Activated CD4-positive, alpha-beta T cell treated with anti-CD3 and anti-CD28 coated beads, Interleukin-2, amount 50 U/mL, for 16 hours (primary cell): ENCODE measurements at regions not wholly inside any gene's neighbourhood (a gene's known extent, or its start where the extent isn't known, plus 50 kb on each side); places are given as distances from the start of the nearest gene placed in this dataset.

Experiments used
- DNase-seq: peaks from one replicate; pipeline ENCODE4 v3.0.0-alpha.2; 2020

DNA sequence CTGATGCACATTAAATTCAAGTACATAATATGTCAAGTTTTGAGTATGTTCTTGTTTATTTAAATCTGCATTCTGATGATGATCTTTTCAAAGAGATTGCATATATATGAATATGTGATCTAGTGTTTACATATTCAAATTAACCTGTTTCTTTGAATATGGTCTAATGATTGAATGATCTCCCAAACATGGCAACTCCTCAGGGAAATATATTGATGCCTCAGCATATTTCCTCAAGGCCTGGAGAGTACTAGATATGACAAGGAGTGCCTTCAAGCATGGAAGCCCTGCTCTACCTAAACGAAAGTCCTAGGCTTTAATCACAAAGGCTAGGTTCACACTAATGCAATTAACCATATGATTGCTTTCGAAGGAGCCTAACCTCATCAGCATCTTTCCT lies 532.8 kb downstream of the ZIC1 start:
- DNase-seq = no peak

DNA sequence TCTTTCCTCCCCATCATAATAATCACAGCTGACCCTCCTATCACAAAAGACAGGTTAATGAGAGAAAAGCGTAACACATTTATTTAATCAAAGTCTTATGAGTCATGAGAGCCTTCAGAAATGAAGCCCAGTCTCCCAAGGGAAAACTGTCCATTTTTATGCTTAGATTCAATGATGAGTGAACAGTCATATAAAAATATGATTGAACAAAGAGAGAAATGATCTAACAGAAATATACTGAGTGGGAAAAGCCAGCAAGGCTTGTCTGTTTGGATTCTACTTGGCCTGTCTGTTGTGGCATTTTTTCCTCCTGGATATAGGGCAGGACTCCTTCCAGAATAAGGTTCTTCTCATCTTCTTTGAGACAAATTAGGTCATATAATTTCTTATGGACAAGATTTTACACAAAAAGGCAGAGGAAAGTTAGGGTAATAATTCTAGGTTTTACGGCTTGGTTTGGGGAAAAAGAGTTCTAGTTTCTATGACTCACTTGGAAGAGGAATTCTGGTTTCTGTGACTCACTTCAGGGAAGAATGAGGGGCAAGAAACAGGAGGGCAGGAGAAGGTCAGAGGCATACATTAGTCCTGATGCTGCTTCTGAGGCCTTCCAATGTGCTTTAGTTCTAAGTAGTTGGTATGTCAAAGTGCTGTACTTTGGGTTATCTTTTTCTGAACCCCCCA lies 534.2 kb downstream of the ZIC1 start:
- no peak for DNase-seq

DNA sequence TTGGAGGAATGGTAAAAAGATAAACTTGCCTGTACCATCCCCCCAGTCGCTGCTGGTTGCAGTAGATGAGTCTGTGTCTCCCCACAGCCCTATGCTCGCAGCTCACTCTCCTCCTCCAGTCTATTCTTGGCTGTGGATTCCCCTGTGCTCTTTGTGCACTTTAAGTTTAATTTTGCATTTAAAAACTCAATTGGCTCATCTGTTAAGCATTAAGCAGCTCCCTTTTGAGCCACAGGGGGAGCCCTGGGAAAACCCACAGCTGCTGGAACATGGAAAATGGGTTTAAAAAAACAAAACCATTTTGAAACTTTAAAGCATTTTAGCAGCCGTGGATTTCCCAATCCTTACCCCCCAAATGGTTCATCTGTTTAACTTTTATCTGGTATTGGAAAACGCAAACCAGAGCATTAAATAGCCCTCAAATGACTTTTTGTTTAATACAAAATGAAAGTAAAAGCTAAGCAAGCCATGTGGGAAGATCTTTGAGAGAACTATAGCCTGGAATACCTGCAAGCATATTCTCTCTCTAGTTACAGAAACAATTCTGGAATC lies 536.9 kb downstream of the ZIC1 start:
- no peak for DNase-seq

DNA sequence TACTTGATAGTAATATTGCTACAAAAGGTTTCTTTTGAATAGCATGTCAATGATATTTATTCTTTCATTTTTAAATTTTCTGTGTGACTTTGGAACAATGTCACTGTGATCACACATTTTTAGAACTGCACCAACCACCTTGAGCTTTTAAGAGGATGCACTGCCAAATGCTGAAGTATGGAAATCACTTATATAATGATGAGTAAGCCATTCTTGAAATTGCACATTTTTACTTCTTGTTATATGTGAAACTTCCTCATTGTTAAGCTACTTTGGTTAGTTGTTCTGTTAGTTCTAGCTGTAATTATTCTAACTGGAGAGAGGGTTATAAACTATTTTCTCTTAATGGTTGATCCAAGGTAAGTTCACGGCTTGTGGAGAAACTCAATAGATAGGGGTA lies 547.5 kb downstream of the ZIC1 start:
- no peak for DNase-seq

DNA sequence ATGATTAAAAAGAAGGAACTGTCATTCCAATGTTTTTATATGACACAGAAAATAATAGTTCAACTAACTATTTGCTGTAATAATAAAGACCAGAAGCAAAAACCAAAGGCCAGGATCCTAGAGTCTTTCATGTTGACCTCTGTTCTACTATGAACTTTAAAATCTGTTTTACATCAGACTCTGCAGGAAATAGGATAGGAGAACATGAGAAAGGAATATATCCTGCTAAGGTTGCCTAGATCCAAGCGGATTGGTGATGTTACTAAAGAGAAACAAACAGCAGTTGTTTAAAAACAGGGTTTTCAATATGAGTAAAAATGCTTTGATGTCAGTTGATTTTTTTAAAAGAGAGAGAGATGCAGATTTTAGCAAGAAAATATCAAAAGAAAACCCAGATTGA lies 549.6 kb downstream of the ZIC1 start:
- no peak for DNase-seq

DNA sequence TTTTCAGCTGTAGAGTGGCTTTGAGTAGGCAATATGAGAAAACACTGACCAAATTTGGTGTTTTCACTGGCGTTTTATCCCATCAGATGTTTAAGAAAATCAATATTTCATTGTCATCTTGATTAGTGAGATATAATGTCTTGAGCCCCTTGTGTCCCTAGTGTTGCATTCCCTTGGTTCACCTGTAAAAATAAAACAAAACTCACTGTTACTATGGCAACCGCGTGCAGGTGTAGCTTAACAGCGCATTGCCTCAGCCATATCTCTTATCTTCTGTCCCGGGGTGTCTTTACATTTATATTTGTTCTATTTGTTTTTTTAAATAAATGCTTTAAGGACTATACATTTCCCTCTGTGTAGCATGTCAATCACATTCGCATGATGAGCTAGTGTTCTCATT lies 551.6 kb downstream of the ZIC1 start:
- no peak for DNase-seq

DNA sequence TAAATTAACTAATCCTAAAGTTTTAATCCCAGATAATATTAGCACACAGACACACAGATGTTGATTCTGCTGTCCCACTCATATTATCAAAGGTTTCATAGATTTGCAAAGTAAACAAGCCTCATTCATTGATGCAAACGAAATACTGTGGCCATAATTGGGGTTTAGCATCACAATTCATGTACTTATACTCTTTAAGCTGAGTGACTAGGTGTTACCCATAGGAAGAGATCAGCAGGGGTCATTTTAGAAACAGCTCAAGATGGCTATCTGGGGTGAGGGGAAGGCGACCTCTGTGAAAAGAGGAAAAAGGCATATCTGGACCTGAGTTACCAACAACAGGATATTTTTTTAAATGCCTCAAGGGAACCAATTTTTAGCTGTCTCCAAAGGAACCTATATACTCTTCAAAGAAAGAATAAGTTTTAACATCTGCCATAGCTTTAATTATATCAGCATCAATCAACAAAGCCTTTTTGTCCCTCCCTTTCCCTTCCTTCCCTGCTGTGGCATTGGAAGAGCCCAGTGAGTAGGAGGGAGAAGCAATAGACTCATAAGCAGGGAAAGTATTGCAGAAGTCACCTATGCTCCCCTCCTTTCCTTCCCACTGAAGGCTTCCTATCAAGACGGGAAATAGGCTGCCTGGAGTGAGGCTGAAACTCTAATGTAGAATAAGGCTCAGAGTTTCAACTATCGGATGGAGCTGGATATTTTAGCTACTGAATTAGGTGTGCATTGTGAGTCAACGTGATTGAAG lies 553.4 kb downstream of the ZIC1 start:
- DNase-seq = no peak

DNA sequence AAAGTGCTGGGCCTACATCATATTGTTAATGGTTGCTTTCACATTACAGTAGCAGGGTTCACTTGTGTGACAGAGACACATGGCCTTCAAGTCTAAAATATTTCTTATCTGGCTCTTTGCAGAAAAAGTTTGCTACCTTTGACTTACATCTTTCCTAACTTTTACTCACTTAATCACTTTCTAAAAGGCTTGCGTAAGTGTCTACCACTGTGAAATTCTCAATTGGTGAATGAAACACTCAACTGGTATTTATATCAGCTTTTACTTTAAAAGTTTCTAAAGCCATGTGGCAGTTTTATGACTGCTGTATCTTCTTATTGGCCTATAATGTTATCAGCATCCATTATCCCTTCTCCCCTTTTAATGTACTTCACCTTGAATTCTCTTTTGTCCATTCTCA lies 554.5 kb downstream of the ZIC1 start:
- DNase-seq = no peak

DNA sequence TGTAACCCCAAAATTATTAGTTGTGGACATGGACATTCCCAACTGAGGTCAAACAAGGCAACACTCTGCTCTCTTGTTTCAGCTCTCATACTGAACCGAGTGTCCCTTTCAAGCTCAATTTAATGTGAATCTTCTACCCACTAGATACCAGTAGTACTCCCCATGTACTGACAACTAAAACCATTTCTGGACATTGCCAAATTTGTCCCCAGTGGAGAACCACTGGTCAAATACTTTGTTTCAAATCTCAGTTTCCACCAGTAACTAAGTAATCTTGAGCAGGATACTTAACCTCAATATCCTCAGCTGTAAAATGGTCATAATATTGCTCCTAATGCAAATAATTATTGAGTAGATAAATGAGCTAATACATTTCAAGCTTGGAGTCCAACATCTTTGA lies 566.0 kb downstream of the ZIC1 start:
- DNase-seq = no peak

DNA sequence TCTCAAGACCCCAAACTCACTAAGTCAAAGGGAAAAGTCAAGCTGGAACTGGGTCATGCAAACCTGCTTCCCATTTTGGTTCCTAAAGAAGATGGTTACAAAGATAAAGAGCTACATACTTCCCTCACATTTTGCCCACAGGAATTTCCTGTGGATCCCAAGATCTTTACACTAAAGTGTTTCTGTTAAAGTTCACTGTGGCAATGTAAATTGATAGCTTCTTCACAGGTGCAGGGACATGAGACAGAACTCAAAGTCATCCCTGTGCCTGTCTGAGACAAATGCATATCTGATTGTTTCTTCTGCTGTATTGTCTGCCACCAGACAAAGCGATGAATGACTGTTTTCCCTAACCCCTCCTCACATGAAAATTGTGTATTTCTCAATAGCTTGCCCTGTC lies 567.8 kb downstream of the ZIC1 start:
- no peak for DNase-seq

DNA sequence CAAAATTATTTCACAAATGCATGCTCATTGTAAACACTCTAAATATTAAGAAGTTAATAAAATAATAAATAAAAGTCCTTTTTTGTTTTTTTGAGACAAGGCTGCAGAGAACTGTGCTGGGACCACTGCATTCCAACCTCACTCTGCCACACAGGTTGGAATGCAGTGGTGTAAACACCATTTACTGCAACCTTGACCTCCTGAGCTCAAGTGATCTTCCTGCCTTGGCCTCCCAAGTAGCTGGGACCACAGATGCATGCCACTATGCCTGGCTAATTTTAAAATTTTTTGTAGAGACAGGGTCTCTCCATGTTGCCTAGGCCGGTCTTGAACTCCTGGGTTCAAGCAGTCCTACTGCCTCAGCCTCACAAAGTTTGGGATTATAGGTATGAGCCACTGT lies 578.4 kb downstream of the ZIC1 start:
- no peak for DNase-seq

DNA sequence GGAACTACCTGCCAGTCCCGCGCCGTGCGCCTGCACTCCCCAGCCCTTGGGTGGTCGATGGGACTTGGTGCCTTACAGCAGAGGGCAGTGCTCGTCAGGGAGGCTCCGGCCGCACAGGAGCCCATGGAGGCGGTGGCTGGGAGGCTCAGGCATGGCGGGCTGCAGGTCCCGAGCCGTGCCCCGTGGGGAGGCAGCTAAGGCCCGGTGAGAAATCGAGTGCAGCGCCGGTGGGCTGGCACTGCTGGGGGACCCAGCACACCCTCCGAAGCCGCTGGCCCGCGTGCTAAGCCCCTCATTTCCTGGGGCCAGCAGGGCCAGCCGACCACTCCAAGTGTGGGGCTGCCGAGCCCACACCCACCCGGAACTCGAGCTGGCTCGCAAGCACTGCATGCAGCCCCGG lies 580.2 kb downstream of the ZIC1 start:
- no peak for DNase-seq

DNA sequence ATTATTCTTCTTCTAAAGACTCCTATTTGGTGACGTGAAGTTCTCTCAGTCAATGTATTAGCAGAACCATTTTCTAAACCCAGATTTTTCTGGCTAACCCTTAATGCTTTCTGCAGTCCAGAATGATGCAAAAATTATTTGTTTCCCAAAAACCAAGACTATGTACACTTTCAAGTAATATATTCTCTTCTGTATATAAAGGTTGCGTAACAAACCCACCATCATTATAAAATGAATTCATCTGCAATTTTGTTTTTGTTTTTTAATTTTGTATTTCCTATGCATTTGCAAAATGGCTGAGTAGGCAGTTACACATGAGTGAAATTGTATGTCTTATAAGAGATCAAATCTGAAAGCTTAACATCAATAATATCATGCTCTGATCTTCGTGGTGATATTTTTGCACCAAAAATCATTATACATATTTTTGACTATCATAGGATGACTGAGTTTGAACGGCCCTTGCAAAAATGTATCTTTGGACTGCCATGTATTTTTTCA lies 593.6 kb downstream of the ZIC1 start:
- no peak for DNase-seq

DNA sequence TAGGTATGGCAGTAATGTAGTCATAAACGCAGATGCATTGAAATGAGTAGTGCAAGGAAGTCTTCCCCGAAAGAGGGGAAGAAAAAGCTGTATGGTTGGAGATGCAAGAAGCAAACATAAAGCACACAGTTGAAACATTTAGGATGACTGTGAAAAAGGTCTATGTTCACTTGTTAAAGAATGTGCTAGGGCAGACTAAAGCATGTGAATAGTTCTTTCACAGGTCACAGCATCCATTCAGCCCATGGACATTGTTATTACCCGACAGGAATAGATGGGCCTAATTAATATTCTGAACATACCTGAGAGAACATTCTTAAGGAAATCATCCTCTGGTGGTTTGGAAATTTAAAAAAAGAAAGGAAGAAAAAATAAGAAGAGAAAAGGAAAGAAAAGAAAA lies 595.2 kb downstream of the ZIC1 start:
- no peak for DNase-seq

DNA sequence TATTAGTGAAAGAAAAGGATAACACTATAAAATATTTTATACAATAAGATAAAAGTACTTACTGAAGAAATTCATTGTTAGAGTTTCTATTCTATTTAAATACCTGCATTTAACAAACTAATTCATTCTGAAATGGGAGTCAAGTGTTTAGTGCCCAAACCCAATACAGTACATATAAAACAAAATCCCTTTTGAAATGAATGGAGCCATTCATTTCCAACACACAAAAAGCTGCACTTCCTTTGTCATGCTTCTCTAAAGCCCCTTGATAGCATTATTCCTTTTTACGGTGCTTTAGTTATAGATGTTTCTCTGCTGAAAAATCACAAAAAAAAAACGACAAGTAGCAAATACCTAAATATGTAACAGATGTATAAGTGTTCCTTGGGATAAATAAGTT lies 596.3 kb downstream of the ZIC1 start:
- DNase-seq = no peak

DNA sequence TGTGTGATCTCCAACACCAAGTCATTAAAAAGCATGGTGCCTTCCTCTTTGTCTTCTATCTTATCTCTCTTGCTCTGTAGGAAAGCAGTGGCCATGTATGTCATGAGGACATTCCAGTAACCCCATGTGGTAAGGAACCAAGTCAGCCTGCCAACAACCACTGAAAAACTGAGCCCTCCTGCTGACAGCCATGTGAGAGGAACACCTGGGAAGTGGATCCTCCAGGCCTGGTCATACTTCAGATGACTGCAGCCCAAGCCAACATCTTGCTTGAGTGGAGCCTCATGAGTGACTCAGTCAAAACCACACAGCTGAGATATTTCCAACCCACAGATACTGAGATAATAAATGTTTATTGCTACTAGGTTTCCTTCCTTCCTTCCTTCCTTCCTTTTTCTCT lies 597.3 kb downstream of the ZIC1 start:
- DNase-seq = no peak

DNA sequence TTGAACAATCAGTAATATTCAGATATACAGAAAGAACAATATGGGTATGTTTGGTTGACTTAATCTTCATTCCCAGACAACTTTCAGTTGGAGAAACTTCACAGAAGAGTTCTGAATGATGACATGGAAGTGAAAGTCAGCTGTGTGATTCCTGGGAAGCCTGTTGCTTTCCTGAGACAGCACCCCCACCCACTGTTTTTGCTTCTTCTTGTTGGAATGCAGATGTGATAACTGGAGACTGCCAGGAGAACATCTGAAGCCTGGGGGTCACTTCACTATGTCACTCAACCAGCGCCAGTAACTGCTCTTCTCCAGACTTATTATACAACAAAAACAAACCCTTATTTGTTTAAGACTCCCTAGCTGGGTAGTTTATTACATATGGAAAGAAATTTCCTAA lies 599.4 kb downstream of the ZIC1 start:
- no peak for DNase-seq

DNA sequence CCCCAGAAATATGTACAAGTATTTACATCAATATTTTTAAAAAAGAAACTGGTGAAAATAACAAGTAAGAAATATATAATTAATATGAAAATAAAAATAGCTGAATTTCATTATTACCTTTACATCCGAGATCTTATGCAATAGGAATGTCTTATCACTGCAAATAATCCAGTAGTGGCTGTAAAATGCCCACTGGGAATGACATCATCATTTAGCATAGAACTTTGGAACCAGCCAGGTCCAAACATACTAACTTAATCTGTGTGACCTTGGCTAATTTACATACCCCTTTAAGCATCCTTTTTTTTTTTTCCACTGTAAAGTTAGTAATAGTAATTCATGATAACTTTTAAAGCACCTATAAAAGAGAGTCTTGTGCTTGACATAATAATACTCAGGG lies 611.7 kb downstream of the ZIC1 start:
- DNase-seq = no peak

DNA sequence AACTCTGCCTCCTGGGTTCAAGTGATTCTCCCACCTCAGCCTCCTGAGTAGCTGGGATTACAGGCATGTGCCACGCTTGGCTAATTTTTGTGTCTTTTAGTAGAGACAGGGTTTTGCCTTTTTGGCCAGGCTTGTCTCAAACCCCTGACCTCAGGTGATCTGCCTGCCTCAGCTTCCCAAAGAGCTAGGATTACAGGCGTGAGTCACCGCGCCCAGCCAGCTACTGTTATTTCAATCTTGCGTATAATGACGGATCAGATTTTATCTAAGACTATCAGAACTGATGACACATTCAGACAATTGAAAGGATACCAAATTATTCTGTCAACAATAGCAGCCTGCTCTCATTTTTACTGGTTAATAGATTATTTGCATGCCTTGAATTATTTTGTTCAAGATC lies 612.2 kb downstream of the ZIC1 start:
- DNase-seq = no peak

DNA sequence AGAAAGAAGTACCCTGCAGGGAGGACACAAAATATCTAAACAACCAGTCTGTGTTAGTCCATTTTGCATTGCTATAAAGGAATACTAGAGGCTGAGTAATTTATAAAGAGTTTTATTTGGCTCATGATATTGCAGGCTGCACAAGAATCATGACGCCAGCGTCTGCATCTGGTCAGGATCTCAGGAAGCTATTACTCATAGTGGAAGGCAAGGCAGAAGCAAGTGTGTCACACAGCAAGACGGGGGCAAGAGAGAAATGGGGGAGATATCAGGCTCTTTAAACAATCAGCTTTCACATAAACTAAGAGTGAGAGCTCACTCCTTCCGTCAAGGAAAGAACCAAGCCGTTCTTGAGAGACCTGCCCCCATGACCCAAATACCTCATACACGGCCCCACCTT lies 614.8 kb downstream of the ZIC1 start:
- DNase-seq = no peak

DNA sequence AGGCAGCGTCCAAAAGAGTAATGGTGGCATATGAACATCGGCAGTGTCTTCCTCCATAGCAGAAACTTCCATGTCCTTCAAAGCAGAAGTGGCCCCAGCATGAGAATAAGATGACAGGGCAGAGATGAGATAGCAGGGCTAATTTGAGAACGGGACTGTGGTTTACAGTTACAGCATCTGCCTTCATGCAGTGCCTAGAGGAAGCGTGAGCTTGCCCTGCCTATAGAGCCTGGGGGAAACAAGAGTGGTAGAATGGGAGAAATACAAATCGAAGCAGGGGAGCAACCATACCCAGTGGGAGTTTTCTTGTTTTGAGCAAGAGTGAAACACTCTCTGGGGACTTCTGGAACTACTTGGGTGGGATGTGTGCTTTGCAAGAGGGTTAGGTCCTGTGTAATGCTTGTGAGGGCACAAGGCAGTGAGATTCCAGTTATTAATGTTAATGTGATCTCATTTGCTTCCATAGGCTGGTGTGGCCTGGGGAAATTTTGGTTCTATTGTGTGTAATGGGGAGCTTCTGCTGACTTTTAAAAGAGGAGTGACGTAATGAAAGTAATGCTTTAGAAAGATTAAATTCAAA lies 616.9 kb downstream of the ZIC1 start:
- DNase-seq = no peak

DNA sequence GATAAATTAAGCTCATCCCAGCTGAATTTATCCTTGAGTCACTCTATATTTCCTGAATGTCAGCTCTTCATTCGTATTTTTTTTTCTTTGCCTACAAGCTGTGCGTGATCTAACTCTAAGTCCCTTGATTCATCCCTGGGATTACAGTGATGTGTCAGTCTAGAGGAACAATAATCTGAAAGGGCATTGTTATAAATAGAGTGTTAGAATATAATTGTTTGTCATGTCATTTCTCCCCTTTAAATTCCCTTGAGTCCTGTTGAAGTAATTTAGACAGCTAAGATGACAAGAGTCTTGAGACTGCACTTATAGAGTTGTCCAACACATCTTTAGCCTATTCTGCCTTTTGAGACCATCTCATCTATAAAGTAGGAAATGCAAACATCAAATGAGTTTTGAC lies 621.8 kb downstream of the ZIC1 start:
- no peak for DNase-seq

DNA sequence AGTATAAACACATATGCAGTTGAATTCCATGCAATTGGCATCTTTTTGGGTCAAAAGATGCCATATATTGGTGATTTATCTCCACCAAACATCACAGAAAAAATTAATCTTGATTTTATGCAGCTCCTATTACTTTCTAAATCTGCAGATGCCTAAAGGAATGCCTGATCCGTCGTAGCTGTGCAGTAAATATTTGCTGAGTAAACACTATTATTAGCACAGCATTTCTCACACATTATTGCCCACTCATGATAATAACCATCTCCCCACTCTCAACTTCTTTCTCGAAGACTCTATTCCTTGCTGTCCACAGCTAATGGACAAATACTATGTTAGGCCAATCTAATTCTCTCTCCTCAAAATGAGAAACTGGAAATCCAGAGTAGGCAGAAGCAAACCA lies 625.2 kb downstream of the ZIC1 start:
- no peak for DNase-seq

DNA sequence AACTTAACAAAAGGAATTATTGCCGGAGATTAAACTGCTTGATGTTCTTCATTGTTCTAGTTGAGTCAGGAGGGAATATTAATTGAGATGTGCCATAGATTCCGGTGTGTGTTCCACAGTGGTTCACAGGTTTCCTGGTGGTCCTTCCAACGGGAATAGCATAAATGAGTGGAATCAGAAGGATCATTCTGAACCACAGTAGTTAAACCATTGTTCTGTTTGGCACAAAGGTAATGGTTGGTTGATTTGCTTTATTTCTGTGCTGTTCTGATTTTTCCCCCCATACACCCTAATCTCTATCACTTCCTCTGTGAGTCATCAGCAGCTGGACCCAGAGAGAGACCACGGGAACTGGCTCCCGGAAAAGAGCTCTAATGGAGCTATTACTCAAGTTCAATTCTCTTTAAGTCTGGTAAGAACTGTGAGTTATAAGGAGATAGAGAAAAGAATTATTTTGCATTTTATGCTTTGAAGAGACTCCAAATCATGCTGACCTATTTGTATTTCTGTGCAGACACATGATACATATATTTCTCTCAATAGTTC lies 627.2 kb downstream of the ZIC1 start:
- no peak for DNase-seq
